ENCODE measurements at regions not wholly inside any gene's neighbourhood (a gene's known extent, or its start where the extent isn't known, plus 50 kb on each side); places are given as distances from the start of the nearest gene placed in this dataset.

DNA sequence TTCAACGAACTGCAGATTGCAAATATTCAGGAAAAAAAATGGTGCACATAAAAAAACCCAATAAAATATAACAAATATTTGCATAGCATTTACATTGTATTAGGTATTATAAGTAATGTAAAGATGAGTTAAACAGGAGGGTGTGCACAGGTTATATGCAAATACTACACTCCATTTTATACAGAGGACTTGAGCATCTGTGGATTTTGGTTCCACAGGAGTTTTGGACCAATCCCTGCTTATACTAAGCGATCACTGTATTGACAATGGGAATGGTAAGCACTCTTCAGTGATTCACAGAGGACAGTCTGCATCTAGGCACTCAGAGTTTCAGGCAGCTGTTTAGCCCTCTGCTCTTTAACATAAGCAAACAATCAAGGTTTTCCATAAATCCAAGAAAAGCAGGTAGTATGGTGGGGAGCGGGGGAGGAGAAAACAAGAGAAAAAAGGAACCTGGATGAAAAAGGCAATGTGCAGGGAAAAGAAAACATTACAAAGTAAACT, 206.0 kb upstream of the PARD3B start:
- Histone ChIP-seq H3K27me3 (replicated peaks in 1 of 4; ENCODE audit: control extremely low read depth in 1 of 4, control insufficient read depth in 3 of 4, insufficient read depth in 4 of 4, low read length in 3 of 4) (peaks cover 0 to 3% (median 1%) of the 10 kb centered on the region in 4 experiments), H3K9ac (ENCODE audit: low read length) (no peak overlapping the region), H3K4me3 (ENCODE audit: control extremely low read depth in 1 of 5, extremely low read depth in 1 of 5, insufficient read depth in 1 of 5, low read depth in 2 of 5, low read length in 4 of 5) (no peak overlapping the region), H3K4me2 (replicated peaks; ENCODE audit: low read depth, low read length, poor library complexity, severe bottlenecking) (no peak overlapping the region), H3K9me3 (ENCODE audit: control extremely low read depth in 1 of 3, control insufficient read depth in 2 of 3, insufficient read depth in 1 of 3, low read length in 2 of 3) (no peaks in the 10 kb centered on the region), H3K4me1 (ENCODE audit: control insufficient read depth in 2 of 2, insufficient read depth in 2 of 2, low read length in 2 of 2) (no peaks in the 10 kb centered on the region), H3K36me3 (replicated peaks in 1 of 2; ENCODE audit: control extremely low read depth in 1 of 2, control insufficient read depth in 1 of 2, extremely low read depth in 1 of 2, insufficient read depth in 2 of 2, low read length in 1 of 2) (no peaks in the 10 kb centered on the region), H3K27ac (ENCODE audit: low read length in 2 of 2) (no peak overlapping the region), H2AFZ (ENCODE audit: insufficient read depth, low read depth, low read length, poor library complexity, severe bottlenecking) (no peak overlapping the region), H4K20me1 (ENCODE audit: control insufficient read depth, insufficient read depth, low read length, poor library complexity, severe bottlenecking) (no peaks in the 10 kb centered on the region), H3K79me2 (ENCODE audit: control insufficient read depth, insufficient read depth, low read length) (no peaks in the 10 kb centered on the region)
- WGBS (ENCODE audit: insufficient coverage), result 100% methylated on average over 1 of the region's 3 CpGs
- H3K27me3 Mint-ChIP-seq, result peaks cover 22% of the 10 kb centered on the region
- ATAC-seq (ENCODE audit: low read depth) (no peak), DNase-seq (no peak)
- CTCF ChIA-PET, result no interaction called here
- H3K27ac Mint-ChIP-seq, result no peak overlapping the region
- TF ChIP-seq, protein P1, sequence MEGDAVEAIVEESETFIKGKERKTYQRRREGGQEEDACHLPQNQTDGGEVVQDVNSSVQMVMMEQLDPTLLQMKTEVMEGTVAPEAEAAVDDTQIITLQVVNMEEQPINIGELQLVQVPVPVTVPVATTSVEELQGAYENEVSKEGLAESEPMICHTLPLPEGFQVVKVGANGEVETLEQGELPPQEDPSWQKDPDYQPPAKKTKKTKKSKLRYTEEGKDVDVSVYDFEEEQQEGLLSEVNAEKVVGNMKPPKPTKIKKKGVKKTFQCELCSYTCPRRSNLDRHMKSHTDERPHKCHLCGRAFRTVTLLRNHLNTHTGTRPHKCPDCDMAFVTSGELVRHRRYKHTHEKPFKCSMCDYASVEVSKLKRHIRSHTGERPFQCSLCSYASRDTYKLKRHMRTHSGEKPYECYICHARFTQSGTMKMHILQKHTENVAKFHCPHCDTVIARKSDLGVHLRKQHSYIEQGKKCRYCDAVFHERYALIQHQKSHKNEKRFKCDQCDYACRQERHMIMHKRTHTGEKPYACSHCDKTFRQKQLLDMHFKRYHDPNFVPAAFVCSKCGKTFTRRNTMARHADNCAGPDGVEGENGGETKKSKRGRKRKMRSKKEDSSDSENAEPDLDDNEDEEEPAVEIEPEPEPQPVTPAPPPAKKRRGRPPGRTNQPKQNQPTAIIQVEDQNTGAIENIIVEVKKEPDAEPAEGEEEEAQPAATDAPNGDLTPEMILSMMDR (IDR thresholded peaks at IDR 0.05), result no peak
- no peak for TF ChIP-seq EZH2 (IDR thresholded peaks at IDR 0.05; ENCODE audit: borderline replicate concordance, insufficient read depth, low read depth, low read length, poor library complexity, severe bottlenecking)
- intact Hi-C loops (cut with micrococcal nuclease), result no loop called here
- no peak overlapping the region for H3K4me3 Mint-ChIP-seq
- POLR2A ChIA-PET, result no interaction called here
- no peaks in the 10 kb centered on the region for H3K9me3 Mint-ChIP-seq (ENCODE audit: insufficient read depth)
- no peaks in the 10 kb centered on the region for H3K4me1 Mint-ChIP-seq

DNA sequence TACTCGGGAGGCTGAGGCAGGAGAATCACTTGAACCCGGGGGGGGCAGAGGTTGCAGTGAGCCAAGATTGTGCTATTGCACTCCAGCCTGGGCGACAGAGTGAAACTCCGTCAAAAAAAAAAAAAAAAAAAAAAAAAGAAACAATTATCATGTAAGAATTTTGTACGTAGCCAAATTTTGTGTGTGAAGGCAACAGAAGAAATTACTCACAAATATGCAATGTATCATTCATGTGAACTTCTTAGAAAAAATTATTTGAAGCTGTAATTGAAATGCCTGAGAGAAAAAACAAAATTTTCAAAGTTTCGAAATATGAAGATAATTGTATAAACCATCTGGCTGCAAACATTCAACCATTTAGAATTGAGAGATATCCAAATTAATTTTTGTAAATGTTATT, 204.8 kb upstream of the PARD3B start:
- peaks cover 21% of the 10 kb centered on the region for H3K27me3 Mint-ChIP-seq

More for the DNA sequence above, 204.8 kb upstream of the PARD3B start:
- Histone ChIP-seq H3K79me2 (ENCODE audit: control insufficient read depth, insufficient read depth, low read length) (no peaks in the 10 kb centered on the region), H3K4me3 (ENCODE audit: control extremely low read depth in 1 of 5, extremely low read depth in 1 of 5, insufficient read depth in 1 of 5, low read depth in 2 of 5, low read length in 4 of 5) (no peak overlapping the region), H3K4me1 (ENCODE audit: control insufficient read depth in 2 of 2, insufficient read depth in 2 of 2, low read length in 2 of 2) (no peaks in the 10 kb centered on the region), H3K4me2 (replicated peaks; ENCODE audit: low read depth, low read length, poor library complexity, severe bottlenecking) (no peak overlapping the region), H3K36me3 (replicated peaks in 1 of 2; ENCODE audit: control extremely low read depth in 1 of 2, control insufficient read depth in 1 of 2, extremely low read depth in 1 of 2, insufficient read depth in 2 of 2, low read length in 1 of 2) (no peaks in the 10 kb centered on the region), H3K9me3 (ENCODE audit: control extremely low read depth in 1 of 3, control insufficient read depth in 2 of 3, insufficient read depth in 1 of 3, low read length in 2 of 3) (no peaks in the 10 kb centered on the region), H3K9ac (ENCODE audit: low read length) (no peak overlapping the region), H2AFZ (ENCODE audit: insufficient read depth, low read depth, low read length, poor library complexity, severe bottlenecking) (no peak overlapping the region), H4K20me1 (ENCODE audit: control insufficient read depth, insufficient read depth, low read length, poor library complexity, severe bottlenecking) (no peaks in the 10 kb centered on the region), H3K27me3 (replicated peaks in 1 of 4; ENCODE audit: control extremely low read depth in 1 of 4, control insufficient read depth in 3 of 4, insufficient read depth in 4 of 4, low read length in 3 of 4) (peaks cover 0 to 3% (median 1%) of the 10 kb centered on the region in 4 experiments), H3K27ac (ENCODE audit: low read length in 2 of 2) (no peak overlapping the region)
- H3K4me3 Mint-ChIP-seq, result no peak overlapping the region
- DNase-seq, result no peak
- intact Hi-C loops (cut with micrococcal nuclease), result no loop called here
- ChIA-PET CTCF (no interaction called here), POLR2A (no interaction called here)
- no peak for TF ChIP-seq EZH2 (IDR thresholded peaks at IDR 0.05; ENCODE audit: borderline replicate concordance, insufficient read depth, low read depth, low read length, poor library complexity, severe bottlenecking)
- TF ChIP-seq, protein P1 (IDR thresholded peaks at IDR 0.05), result no peak
- H3K4me1 Mint-ChIP-seq, result no peaks in the 10 kb centered on the region
- WGBS (ENCODE audit: insufficient coverage), result no CpG with 5 or more reads among the region's 6 CpGs
- no peak for ATAC-seq (ENCODE audit: low read depth)
- H3K27ac Mint-ChIP-seq, result no peak overlapping the region
- no peaks in the 10 kb centered on the region for H3K9me3 Mint-ChIP-seq (ENCODE audit: insufficient read depth)
